ENCODE measurements at regions not wholly inside any gene's neighbourhood (a gene's known extent, or its start where the extent isn't known, plus 50 kb on each side); places are given as distances from the start of the nearest gene placed in this dataset.
"Not testable (repeated sequence)": the region's sequence is repeated elsewhere in the genome, so short reads cannot be mapped to it uniquely, and the experiment has no call there.

DNA sequence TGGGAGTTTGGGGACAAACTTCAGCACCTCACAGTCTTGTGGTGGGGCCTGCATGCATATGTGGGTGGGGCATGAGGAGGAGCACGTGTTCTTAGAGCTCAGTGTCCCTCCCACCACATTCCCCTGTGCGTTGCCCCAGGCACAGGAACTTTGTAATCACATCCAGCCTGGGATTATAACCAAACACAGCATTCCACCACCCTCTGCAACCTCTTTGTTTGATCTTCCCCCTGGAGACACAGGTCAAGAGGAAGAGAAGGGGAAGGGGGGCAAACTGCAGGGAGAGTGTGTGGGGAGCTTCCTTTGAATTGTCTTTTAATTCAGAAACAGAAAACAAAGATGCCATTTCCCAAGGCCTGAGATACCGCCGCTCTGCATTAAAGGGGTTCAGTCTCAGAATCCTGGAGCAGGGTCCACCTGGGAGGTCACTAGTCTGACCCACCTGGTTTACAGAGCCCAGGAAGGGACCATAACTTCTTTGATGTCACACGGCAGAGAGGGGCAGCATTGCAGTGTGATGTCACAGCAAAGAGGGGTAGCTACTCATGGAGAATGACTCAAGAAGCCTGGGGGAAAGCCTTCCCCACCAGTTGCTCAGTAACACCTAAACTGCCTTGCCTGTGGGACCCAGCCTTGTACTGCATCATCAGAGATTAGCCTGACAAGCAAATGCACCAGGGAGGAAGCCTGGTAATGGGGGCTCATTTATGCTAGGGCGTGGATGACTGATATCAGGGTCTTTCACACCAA, 106.3 kb upstream of the RNU6-1 start:
- DNase-seq: peak; percentile 57

DNA sequence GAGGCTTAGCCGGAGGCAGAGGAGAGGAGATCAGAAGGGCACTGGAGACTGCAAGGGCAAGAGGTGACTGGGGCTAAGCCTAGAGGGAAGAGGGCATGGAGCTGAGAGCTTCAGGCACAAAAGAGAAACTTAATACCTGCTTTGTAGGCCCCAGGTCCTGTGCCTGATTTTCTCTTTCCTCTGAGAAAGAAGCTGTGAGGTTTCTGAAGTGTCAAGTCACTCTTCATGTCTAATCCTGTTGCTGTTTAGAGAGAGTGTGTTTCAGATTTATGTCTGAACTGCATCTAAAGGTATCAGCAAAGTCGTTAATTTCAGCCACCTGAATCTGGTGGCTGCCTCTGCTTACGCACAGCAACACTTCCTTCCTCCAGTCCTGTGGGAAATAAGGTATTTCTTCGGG, 106.9 kb upstream of the RNU6-1 start:
- no peak for DNase-seq

DNA sequence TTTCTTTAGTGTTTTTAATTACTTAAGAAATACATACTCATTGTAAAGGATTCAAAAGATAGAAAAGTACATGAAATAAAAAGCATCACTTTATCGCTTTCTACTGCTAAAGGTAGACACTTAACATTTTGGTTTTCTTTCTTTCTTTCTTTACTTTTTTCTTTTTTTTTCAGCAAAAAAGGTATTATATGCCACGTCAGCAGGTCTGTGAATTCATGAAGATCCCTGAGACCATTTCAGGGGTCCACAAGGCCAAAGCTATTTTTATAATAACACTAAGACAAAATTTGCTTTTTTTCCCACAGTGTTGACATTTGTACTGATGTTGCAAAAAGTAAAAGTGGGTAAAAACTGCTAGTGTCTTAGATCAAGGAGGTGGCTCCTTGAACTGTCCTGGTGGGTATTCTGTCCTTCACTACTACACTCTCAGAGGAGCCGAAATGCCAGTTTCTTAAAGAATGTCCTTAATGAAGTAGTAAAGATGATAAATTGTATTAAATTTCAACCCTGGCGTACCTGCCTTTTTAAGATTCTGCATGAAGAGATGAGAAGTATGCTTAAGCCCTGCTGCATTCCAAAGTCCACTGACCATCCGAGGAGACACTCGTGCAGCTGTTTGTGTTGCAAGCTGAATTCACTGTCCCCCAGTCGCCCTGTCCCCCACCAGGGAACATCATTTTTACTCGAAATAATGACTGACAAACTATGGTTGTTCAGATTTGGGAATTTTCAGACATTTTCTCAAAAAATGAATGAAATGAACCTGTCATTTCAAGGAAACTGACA, 106.7 kb upstream of the PIAS1 start:
- DNase-seq: no peak

DNA sequence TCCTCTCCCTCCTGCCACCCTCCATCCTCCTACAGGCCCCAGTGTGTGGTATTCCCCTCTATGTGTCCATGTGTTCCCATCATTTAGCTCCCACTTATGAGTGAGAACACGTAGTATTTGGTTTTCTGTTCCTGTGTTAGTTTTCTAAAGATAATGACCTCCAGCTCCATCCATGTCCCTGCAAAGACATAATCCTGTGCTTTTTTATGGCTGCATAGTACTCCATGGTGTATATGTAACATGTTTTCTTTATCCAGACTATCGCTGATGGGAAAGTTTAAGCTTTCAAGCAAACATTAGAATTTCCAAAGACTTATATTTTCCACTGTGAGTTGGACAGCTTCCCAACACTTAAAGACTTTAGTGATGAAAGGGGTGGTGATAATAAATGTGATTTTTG, 105.9 kb upstream of the PIAS1 start:
- DNase-seq: no peak

DNA sequence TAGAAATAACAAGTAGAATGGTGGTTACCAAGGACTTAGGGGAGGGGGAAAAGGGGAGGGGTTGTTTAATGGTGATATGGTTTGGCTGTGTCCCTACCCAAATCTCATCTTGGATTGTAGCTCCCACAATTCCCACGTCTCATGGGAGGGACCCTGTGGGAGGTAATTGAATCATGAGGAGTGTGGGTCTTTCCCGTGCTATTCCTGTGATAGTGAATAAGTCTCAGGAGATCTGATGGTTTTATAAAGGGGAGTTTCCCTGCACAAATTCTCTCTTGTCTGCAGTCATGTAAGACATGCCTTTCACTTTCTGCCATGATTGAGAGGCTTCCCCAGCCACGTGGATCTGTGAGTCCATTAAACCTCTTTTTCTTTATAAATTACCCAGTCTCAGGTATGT, 102.9 kb upstream of the PIAS1 start:
- not testable (repeated sequence) for DNase-seq

DNA sequence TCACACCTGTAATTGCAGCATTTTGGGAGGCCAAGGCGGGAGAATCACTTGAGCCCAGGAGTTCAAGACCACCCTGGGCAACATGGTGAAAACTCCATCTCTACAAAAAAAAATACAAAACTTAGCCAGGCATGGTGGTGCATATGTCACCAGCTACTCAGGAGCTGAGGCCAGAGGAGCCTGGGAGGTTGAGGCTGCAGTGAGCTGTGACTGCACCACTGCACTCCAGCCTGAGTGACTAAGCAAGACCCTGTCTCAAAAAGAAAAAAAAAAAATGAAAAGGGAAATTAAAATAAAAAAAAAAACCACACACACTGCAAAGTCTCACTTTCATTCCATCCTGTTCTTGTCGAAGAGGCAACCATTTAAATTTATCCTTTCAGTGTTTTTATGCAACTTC, 100.8 kb upstream of the PIAS1 start:
- no peak for DNase-seq

DNA sequence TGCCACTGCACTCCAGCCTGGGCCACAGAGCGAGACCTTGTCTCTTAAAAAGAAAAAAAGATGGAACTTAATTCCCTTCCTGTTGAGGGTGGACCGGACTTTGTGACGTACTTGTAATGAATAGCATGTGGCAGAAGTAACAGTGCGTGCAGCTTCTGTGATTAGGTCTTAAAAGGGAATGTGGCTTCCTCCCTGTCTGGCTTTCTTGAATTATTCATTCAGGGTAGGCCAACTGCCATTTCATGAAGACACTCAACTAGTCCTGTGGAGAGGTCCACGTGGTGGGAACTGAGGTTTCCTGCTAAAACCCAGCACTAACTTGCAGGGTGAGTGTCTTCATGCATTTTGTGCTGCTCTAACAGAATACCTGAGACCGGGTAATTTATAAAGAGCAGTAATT, 98.9 kb upstream of the PIAS1 start:
- DNase-seq: peak; percentile 60

DNA sequence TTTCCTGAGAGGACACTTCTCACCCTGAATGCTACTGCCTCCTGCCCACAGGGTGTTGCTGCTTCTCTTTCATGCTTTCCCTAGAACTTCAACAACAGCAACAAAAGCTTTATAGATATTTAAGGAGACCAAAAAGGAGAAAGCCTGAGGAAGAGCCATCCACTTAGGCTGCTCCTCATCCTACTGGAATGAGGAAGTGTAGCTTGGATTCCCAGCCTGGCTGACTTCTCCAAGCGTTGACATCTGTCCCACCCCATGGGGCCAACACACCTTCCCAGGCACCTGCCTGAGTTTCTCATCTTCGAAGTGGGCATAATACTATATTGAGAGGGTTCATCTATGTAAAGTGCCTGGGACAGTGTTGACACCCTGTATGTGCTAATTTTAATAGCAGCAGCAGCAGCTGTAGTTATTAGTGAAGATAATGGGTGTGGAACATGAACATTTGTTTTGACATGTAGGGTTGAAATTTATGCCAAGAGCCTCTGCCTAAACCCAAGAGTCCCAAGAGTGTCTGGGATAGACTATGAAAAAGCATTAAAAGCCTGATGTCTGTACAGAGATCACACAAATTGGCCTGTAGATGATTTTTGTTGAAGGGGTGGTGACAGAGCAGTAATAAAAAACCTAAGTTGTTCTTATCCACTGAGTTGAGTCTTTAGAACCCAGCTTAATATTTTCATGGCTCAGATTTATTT, 96.5 kb upstream of the PIAS1 start:
- DNase-seq: no peak

DNA sequence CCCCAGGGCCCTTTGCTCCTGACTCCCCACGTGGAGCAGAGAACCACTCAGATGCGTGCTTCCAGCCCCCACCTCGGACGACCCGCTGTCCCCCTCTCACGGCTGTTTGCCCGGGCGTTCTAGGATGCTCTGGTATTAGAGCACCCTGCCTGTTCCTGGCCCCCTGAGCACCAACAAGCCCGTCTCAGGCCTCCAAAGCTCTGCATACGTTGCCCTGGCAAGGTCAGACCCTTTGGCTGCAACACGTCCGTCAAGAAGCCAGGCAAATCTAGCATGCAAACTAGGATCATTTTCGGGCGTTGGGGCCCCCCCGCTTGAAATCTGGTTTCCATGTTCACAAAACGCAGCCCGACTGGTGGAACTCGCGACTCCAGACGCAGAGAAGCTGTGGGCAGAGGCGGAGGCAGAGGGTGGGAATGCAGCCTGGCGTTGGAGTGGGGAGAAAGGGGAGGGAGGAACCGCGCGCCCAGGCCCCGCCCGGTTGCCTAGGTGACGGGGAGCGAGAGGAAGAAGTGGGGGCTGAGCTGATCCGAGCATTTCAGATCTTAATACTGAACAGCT, 86.2 kb upstream of the PIAS1 start:
- DNase-seq: peak; percentile 73

DNA sequence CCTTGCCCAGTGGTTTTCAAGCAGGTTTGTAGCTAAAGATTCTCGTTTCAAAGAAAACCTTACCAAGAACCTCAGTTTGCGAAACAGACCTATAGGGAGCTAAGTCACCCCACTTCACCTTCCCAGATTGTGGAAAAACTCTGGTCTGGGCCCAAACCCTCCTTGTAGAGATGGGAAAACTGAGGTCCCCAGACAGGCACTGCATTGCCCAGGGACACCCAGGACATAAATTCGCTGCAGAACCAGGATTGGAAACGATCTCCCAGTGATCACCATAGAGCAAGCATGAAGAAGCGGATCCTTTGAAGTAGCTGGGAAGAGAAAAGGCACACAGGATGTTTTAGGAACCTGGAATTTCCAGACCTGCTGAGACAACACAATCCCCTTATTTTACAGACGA, 85.6 kb upstream of the PIAS1 start:
- no peak for DNase-seq

DNA sequence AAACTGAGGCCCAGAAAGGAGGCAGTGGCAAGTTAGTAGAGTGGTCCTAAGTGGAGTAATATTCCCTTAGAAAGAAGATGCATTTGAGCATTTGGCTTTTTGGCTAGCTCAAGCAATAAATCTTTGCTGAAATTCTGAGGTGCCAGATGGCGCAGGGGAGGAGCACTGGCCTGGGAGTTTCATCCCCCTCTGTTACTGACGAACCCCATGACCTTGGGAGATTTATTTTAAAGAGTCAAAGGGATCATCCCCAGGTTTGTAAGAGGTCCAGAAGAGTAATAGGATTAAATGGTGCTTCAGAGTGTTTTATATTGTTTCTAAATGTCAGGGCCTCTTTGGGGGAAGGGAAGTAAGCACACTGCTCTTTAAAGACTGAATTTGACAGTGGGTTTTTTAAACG, 85.1 kb upstream of the PIAS1 start:
- no peak for DNase-seq

DNA sequence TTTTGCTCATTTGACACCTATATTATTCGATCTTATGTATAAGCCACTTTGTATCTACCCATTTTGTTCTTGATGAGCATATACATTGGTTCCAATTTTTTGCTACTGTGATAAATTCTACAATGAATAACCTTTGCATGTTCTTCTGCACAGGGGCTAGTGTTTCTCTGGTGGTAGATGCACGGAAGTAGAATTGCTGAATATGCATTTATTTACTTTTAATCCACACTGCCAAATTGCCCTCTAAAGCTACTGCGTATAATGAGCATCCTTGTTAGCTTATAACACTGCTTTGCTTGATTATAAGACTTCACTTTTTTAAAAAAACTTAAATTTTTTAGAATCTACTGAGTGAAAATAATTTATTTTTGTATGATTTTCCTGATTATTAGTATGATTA, 84.2 kb upstream of the PIAS1 start:
- DNase-seq: no peak

DNA sequence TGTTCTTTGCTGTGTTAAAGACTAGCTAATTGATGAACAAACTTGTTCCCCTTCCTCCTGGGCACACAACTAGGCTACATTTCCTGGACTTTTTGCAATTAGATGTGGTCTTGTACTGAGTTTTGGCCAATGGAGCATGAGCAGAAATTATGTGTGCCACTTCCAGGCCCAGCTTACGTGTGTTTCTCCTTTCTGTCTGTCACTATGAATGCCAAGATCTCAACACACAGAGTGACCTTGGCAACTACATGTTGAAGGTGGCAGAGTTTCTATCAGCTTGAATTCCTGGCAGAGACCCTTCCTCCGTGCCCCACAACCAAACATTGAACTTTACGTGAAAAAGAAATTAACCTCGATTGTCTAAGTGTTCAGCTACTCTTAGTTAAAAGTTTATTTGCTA, 81.7 kb upstream of the PIAS1 start:
- no peak for DNase-seq

DNA sequence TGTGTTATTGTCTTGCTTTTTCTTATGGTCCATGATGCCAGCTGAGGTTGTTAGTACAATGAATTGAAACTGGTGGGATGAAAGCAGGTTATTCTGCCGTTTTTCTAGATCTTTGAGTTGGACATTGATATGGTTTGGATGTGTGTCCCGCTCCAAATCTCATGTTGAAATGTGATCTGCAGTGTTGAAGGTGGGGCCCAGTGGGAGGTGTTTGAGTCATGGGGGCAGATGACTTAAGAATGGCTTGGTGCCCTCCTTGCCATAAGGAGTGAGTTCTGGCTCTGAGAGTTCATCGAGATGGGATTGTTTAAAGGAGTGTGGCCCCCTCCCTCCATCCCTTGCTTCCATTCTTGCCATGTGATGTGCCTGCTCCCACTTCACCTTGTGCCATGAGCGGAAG, 80.3 kb upstream of the PIAS1 start:
- DNase-seq: no peak

DNA sequence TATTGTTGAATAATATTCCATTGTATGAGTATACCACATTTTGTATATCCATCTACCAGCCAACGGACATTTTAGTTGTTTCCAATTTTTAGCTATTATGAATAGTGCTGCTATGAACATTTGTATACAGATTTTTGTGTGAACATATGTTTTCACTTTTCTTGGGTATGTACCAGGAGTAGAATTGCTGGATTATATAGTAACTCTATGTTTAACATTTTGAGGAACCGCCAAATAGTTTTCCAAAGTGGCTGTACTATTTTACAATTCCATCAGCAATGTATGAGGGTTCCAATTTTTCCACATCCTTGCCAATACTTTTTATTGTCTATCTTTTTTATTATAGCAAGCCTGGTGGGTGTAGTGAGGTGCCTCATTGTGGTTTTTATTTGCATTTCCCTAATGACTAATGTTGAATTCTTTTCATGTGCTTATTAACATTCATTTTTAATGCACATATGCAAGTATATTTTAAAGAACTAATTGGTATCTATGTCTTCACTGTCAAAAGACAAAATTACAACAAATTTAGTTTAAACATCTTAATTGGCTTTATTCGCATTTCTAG, 77.5 kb upstream of the PIAS1 start:
- DNase-seq: peak; percentile 23

DNA sequence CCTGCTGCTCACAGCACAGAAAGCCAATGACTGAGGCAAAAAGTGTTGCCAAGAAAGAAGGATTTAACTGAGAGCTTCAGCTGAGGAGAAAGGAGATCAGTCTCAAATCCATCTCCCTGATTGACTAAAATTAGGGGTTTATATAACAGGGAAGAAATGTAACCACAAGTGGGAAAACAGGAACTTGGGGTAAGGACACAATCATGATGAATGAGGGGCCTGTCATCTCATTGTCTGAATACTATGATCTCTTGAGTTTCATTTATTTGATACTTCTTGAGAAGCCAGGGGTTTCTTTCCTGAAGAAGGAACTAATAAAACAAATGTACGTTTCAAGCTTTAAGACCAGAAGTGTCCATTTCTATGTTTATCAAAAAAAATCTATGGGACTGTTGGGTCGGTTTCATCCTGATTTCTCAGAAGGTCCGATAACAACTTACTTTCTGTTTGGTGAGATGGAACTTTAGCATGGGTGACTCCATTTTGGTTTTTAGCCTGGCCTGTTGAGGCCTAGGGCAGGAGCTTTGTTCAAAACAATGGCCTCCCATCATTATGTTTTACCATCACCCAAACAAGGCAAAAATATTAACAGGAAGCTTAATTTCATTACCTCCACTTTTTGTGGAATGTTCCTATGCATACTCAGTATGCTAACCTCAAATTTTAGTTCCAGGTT, 76.6 kb upstream of the PIAS1 start:
- DNase-seq: no peak

DNA sequence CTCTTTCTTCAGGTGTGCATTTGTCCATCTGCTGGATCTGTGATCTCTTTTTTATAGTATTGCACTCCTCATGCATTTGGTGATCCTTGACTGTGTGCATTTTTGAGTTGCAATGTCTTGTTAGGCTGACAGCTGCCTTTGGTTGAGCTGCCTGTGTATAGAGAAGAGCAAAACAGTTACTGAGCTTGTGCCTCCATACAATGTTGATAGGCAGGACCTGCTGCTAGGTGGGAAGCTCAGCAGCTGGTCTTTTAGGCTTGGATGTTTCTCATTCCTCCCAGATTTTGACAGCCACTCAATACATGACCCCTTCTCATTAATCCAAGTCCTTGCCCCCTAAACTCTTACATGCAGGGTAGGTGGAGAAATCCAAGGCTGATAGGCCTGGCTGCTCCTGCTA, 74.8 kb upstream of the PIAS1 start:
- DNase-seq: no peak

DNA sequence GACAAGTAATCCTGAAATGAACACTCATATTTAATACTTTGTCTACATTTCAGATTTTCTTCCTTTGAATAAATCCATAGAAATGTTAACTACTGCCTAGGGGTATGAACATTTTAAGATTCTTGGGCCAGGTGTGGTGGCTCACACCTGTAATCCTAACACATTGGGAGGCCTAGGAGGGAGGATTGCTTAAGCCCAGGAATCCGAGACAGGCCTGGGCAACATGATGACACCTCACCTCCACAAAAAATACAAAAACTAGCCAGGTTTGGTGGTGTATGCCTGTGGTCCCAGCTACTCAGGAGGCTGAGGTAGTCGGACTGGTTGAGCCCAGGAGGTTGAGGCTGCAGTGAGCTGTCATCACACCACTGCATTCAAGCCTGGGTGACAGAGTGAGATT, 73.9 kb upstream of the PIAS1 start:
- DNase-seq: no peak

DNA sequence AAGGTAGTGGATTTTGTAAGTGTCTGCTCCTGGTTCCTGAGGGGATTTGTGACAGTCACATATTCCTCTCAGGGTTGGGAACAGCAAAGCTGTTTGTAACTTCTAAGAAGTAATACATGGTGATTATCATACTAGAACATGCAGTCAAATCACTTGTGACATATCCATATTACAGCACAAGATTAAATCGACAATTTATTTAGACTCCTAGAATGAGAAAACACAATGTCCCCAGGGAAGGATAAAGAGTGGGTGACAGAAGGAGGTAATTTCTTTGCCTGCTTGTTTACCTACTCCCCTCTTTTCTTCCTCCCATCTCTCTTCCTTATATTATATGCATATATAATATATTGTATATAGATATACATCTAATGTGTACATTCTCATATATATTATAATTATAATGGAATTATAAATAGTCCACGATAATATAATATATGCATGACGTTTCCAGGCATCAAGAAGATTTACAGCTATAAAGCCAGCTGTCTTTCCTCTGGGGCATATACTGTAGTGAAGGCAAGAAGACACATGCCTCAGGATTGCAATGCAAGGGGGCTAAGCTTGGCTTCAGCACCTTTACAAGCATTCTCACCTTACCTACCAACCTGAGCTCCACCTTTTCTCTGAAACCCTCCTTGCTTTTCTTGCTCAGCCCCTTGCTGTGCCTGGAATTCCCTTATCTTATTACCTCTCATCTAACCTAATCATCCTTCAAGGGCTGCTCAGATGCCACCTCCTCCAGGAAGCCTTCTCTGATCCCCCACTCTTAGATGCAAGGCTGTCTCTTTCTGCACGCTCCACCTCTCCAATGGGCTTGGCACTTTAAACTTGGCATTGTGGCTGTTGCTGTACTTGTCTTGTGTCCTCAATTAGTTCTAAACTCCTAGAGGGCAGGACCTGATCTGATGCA, 73.1 kb upstream of the PIAS1 start:
- DNase-seq: no peak

DNA sequence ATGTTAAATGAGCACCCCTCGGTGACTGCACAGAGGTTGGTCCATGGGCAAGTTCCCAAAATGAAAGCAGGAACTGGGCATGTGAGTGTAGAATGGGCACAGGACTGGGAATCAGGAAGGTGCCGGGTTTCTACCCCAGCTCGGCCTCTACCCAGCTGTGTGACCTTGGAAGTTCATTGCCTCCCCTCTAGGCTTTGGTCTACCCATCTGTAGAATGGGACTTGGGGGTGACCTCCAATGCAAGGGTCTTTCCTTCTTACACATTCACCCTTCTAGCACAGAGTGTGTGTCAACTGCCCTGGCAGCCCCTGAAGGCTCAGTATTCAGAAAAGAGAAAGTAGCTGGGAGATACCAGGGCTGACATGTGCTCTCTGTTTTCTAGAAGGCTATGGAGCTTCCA, 72.3 kb upstream of the PIAS1 start:
- no peak for DNase-seq

DNA sequence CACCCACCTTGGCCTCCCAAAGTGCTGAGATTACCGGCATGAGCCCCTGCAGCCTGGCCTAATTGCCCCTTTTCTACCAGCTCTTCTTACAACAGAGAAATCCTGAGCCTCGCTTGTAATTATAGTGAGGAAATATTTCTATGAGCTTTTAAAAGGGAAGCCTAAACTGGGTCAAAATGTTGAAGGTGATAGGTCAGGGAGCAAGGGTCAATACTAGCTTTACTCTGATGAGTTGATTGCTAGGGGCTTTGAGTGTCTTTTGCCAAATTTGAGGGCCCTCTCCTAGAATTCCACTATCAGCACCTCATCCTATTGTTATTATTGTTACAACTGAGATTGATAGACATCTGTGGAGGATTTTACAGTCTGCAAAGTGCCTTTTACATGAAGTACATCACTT, 62.4 kb upstream of the PIAS1 start:
- DNase-seq: no peak

DNA sequence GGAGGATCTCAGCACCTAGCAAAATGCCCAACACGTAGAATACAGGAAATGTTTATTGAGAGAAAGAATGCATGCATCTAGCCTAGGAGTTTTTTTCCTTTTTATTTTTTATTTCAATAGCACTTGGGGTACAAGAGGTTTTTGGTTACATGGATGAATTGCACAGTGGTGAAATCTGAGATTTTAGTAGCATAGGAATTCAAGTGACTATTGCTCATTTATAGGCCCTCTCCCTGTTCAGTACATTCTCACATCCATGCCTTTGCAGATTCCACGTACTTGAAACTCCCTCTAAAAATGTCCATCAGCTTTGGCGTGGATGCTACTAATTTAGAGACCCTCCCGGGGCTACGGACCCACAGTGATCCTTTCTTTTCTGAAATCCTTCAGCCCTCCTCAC, 61.7 kb upstream of the PIAS1 start:
- no peak for DNase-seq
